GM18507 (cell line): ENCODE measurements at regions not wholly inside any gene's neighbourhood (a gene's known extent, or its start where the extent isn't known, plus 50 kb on each side); places are given as distances from the start of the nearest gene placed in this dataset.
A peak's percentile ranks its signal among the peaks of the same experiment; 100 is the strongest.

Experiments used
- DNase-seq: peaks from one replicate; pipeline ENCODE4 v3.0.0; 2011; ENCODE audit warnings: low read depth; ENCODE audit not compliant: insufficient read length; ENCODE audit errors: extremely low spot score
- FAIRE-seq: peaks from 2 replicates; lab custom pipeline; 2011; peaks lifted over from hg19 to GRCh38; lab: Jason Lieb, UNC

DNA sequence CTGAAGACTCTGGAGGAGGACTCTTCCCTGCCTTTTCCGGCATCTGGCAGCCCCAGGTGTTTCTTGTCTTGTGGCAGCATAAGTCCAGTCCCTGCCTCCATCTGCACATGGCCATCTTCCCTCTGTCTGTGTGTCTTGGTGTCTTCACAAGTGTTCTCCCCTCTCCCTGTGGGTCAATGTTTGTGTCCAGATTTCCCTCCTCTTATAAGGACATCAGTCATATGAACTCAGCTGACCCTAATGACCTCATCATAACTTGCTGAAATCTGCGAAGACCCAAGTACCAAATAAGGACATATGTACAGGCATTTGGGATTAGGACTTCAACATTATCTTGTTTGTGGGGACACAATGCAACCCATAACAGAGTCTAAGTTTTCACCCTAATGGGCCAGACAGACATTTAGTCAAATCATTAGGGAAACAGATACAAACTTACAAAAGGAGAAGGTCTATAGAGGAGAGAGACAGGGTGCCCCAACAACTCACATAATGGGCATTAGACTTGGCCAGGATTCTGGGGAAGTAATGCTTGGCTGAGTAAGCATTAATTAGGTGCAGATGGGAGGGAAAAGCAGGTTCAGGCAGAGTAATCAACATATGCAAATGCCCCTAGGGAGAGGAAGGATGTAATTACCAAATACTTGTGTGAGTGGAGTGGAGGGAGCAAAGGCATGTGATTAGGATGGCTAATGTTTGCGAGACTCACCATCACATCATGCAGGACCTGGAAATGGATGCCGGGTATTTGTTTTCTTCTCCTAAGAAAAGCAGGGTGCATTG lies 372.8 kb upstream of the TBL1XR1 start:
- FAIRE-seq = no peak

DNA sequence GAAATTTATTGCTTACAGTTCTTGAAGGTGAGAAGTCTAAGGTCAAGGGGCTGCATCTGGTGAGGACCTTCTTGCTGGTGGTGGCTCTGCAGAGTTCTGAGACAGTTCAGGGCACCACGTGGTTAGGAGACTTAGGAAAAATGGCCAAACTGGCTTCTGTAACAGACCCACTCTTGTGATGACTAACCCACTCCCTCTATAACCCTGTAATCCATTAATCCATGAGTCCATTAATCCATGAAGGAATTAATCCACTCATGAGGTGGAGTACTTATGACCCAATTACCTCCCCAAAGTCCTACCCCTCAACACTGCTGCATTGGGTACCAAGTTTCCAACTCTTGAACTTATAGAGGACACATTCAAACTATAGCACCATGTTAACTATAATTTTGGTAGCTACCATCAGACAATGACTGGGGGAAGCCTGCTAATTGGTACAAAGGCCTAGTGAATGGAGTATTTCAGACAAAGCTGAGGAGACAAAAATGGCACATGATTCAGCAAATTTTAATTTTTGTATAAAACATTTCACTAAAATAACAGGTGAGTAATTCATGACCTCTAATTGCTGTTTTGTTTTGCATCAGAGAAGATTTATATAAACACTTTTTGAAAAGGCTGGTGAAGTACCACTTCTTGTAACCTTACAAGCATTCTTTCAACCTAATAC lies 374.1 kb upstream of the TBL1XR1 start:
- no peak for FAIRE-seq
- no peak for DNase-seq

More for the DNA sequence above, 372.8 kb upstream of the TBL1XR1 start:
- no peak for DNase-seq

DNA sequence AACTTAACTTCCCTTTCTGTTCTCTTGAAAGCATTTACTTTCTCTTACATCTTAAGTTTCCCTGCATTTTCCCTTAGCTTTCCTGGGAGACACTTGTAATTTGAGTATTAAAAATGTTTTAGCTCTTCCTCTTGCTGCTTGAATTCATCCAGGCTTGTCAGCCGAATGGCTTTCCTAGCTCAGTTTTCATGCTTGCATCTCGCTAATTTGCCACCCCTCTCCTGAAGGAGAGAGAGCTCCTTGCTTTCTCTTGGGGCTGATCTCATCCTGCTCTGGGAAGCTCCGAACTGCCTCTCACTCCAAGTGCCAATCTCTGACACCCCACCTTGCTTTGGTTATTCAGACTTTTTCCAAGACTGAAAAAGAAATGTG lies 374.6 kb upstream of the TBL1XR1 start:
- no peak for DNase-seq
- FAIRE-seq = no peak

DNA sequence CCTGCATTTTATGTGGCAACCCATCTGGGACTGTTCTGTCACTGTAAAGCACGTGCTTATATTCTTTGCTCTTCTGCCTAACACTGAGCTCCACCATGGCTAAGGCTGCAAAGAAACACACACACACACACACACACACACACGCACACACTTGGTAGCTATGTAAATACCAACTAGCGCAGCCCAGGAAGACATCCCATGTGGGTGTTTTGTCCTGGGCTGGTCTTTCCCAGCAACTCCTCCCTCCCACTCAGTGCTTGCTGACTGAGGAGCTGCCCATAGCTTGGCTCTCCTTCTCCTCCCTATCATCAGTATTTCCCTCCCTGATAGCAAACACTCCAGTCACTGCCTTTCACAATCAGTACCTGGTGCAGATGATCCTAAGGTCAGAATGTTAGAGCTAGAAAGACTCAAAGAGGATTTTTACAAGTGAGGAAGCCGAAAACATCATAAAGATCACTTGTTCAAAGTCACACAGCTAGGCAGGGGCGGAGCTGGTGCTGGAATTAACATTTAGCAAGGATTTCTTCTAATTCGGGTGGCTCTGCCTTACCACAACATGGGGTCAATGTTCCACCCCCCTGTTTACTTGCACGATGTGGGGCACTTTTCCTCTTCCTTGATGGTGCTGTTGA lies 377.1 kb upstream of the TBL1XR1 start:
- DNase-seq (no peak), FAIRE-seq (no peak)

DNA sequence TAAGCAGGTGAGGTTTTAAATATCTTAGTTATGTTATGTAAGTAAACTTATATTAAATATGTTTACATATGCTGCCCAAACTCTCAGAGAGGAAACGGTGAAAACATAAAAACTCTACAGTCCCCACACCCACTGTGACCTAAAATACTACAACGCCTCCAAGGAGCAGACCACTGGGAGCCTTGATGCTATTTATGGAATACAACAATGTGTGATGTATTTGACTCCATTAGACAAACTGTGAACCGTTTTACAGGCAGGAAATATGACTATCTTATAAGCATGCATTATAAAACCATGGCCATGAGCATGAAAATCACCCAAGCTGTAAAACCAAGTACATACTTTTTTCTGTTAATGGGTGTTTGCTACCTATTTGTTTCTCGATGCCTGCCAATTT lies 379.5 kb upstream of the TBL1XR1 start:
- DNase-seq = no peak
- no peak for FAIRE-seq

DNA sequence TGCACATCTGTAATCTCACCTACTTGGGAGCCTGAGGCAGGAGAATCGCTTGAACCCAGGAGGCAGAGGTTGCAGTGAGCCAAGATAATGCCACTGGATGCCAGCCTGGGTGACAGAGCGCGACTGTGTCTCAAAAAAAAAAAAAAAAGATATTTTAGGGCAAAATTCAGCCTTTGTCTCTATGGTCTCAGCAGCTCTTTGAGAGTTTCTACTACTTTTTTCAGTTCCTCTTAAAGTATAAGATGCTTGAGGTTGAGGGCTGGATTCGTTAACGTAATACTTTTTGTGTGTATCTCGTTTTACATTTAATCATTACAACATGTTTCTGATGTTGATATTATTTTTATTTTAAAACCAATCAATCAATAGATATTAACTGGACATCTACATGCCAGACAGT lies 381.2 kb upstream of the TBL1XR1 start:
- FAIRE-seq (no peak), DNase-seq (no peak)

DNA sequence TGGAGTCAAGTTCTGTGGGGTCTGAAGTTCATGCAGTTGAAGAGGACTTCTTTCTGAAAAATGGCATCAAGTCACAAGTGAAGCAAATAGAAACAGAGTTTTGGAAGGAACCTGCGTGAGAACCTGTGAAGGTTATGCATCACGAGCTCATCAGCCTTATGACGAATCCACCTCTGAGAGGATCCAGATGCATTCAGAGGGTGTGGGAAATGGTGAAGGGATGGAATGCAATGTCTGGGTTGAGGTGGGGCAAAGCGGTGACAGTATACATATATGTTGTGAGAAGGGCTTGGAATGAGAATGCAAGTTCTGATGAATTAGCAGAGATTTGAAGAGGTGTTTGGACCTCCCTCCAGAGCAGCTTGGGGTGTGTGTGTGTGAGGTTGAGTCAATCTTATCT lies 382.1 kb upstream of the TBL1XR1 start:
- FAIRE-seq (no peak), DNase-seq (no peak)

DNA sequence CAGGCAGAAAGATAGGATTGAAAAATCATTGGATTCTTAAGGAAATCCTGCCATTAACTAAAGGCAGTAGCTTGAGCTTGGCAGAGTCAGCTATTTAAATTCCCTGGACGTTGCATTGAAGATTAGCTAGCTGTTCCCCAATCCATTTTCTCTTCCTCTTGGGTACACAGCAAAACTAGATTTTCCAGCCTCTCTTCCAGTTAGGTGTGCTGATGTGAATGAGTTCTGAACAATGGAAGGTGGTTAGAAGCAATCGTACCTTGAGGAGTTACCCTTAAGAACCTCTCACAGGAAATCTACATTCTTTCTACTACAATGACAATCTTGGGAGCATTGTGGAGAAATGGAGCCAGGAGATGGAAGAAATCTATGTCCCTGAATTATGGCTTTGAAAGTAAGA lies 383.2 kb upstream of the TBL1XR1 start:
- DNase-seq (no peak), FAIRE-seq (no peak)

DNA sequence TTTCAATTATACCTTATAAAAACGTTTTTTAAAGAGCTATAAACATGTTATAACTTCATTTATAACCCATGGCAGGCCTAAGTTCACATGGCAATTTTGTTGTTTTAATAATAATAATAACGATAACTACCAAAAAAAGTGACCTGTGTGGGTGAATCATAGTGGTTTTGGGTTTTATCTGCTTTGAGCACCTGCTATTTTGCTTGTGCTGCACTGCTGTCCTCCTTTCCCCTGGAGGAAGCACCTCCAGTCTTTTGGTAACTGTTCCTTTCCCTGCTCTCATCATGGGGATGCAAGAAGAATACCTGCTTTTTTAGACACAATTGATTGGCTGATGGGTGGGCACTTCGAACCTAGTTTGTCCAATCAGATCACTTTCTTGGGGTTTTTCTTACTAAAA lies 388.0 kb upstream of the TBL1XR1 start:
- FAIRE-seq = no peak
- DNase-seq = no peak

DNA sequence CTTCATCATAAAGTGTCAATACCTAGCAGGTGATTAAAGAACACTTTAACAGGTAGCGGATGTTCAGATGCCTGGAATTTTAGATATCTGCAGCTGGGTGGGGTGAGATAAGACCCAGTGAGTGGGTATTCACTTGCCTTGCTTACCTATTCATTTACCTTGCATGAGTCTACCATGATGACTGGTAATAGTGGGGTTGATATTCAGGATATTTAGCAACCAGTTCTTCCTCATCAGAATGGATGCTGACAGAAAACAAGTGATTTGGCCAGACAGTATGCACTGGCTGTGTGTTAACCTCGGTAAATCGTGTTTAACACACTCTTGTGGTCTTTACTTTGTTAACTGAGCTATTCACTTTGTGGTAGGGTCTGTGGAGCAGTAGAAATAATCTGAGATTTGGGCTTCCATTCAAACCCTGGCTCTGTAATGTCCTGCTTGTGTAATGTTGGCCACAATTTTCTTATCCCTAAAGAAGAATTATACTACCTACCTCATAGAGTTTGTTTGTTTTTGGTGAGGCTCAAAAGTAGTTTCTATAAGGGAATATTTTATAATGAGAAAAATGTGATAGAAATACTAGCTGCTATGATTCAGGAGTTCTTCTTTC lies 391.9 kb upstream of the TBL1XR1 start:
- FAIRE-seq = no peak
- no peak for DNase-seq

DNA sequence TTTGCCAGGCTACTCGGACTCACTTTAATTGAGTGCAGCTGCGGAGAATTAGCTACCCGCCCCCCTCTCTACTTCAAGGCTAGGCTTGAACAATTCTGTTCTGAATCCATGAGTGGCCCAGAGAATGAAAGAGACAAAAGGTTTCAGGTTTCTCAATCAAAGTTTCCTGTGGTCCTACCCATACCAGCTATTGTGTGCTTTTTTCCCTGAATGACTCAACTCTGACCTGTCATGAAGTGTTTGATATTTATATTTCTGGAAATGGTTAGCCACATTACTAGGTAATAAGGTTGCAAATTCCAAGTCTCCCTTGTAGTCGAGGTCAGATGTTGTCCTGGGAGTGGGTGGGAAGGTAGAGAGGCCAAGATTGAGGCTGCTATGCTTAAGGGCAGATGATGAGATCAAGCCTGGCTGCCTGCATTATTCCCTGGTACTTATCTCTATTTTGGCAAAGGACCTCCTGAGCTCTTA lies 392.7 kb upstream of the TBL1XR1 start:
- no peak for DNase-seq

DNA sequence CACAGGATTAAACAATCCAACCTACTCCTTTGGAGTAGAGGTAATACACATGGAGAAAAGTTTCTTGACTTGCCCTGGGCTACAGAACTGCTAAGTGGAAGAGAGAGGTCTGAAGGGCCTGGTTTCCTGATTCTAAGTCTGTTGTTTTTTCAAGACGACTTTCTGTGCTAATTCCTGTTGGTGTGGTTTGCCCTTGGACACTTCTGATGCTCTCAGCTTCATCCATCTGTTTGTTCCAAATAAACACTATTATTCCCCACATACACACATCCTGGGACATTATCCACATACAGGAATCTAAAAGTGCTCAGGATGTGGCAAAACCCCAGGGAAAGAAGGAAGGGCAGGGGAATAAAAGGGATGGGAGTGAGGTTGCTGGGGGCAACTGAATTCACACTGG lies 393.5 kb upstream of the TBL1XR1 start:
- FAIRE-seq (peak; percentile 59), DNase-seq (no peak)

More for the DNA sequence above, 392.7 kb upstream of the TBL1XR1 start:
- no peak for FAIRE-seq

DNA sequence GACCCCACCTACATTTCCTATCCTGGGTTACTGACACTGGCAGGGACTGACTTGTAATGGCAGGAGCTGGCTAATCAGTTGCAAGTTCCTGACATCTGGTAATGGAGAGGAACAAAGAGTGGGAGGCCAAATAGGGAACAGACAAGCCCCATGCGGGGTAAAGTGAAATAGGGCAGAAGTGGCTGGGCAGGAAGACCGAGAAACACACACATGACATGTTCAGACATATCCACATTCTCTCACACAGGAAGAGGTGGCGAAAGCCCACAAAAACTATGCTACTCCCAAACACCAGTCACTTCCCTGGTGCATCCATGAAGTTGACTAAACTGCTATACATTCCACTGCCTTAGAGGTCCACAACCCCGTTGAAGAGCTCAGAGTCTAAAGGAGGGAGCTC lies 394.1 kb upstream of the TBL1XR1 start:
- FAIRE-seq = peak; percentile 81

DNA sequence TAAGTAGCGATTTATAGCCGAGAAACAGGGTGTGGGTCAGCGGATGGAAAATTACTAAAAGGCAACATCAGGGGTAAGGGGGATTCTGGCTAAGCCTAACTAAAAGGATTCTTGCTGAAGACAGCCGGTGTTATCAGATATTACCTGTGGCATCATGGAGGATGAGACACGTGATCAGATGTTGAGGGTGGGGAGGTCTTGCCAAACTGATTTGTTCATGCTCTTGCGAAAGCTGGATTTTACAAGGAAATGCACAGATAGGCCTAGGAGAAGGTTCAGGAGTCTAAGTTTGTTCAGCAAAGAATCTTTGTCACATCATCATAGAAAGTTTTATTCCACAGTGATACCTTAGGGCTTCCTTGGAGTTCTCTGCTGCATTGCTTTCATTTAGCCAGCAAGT lies 396.8 kb upstream of the TBL1XR1 start:
- no peak for FAIRE-seq

More for the DNA sequence above, 394.1 kb upstream of the TBL1XR1 start:
- DNase-seq = no peak

DNA sequence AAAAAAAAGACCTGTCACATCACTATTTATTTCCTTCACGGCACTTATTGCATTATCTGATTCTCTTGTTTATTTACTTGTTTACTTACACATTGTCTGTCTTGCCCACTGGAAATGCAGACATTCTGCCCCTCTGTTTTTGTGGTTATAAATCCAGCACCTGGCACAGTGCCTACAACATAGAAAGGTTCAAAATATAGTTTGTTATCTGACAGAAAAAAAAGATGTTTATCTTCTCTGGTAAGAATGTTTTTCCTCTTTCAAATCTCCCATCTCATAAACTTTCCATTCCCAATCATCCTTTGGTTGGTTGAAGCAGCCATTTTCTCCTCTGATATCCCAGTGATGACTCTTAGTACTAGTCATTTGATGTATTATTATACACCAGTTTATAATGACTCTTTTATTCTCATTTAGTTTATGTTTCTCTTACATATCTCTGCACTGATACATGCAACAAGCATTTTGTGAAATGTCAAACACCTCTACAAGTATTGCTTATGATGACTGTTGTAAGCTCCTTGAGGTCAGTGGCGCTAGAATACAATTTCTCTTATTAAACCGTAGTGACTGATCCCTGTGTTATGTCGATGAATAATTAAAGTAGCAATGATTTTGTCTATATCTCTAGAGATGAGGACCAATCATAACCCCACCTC lies 398.4 kb upstream of the TBL1XR1 start:
- no peak for DNase-seq
- FAIRE-seq = no peak

More for the DNA sequence above, 396.8 kb upstream of the TBL1XR1 start:
- no peak for DNase-seq

DNA sequence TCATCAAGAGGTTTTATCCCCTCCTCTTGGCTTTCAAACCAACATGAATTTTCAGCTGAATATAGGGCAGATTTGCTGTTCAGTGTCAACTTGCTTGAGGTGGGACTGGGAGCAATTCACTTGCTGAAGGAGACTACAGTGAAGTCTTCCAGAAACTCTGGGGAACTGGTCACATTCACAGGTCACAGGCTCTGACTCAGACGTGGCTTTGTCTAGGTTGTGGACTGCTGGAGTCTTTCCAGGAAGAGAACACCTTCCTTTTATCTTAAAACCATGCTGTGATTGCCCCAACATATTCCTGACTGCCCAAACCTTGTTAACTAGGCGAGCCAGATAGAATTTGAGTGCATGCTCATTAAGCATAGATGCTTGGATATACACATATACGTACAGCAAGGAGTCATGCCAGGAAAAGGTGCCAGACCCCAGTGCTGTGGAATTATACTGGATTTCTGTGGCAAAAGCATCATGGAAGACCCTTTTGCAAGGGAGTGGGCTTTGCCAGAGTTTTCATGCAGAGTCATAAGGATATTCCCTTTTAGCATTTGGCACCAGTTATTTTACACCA lies 399.1 kb upstream of the TBL1XR1 start:
- FAIRE-seq = no peak

DNA sequence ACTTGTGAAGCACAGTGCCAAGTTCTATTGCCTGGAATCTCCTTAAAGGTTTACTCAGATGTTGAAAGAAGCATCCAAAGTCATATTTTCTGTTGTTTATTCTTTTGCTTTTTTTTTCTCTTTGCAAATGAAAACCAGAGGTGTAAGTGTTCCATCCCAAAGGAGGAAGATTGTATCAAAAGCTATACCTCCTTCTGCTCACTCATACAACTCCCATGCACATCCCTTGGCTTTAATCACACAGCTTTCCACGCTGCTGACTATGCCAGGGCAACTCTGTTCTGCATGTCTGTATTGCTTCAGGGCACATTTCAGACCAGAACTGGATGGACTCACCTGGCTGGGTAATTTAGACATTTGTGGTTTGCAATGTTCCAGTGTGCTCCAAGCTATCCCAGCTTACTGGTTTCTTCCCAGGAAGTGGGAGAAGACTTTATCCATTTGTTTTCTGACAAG lies 399.6 kb upstream of the TBL1XR1 start:
- FAIRE-seq = no peak
- no peak for DNase-seq

More for the DNA sequence above, 399.1 kb upstream of the TBL1XR1 start:
- no peak for DNase-seq

DNA sequence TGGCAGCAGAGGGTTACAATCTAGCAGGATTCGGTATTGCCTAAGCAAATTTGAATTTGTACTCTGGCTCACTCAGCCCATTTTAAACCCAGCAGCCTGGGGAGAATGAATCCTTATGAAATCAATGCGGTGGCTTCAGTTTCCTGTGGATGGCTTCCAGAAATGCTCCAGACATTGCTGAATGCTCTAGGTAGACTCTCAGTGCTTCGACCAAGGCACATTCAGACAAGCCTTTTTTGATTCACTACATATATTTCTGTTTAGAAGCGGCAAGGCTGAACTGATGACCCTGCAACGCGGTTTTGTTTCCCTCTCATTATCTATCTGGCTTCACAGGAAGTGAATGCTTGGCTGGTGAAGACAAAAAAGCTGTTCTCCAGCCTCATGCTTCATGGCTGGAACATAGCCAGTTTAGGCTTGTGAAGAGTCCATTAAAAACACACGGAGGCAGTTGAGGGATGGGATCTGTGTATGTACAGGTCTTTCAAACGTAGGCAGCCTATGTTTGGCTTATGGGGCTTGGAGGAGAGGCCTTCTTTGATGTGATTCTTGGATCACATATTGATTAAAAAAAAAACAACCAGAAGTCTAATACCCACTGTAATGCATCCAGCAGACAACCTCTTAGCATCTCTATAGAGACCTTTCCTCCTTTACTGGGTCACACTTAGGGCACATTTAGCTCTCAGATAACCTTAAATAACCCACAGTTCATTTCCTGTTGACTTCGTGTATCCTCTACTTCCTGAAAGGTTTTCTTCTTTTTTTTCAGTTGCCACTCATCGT lies 400.2 kb upstream of the TBL1XR1 start:
- FAIRE-seq (peak; percentile 62), DNase-seq (no peak)
